HL-60 (cell line): ENCODE measurements at regions not wholly inside any gene's neighbourhood (a gene's known extent, or its start where the extent isn't known, plus 50 kb on each side); places are given as distances from the start of the nearest gene placed in this dataset.

Experiments
- POLR2AphosphoS5 ChIP-seq: IDR thresholded peaks from 2 replicates; pipeline ENCODE4 v1.6.1; 2012; ENCODE audit warnings: low read depth
- REST ChIP-seq: IDR thresholded peaks from 2 replicates; pipeline ENCODE4 v1.6.1; 2012; ENCODE audit warnings: low read depth; ENCODE audit not compliant: insufficient replicate concordance
- TF ChIP-seq, protein P1 (sequence below): IDR thresholded peaks from one replicate; pipeline ENCODE4 v1.5.1; 2011; ENCODE audit warnings: low read length, control low read depth, inconsistent platforms; ENCODE audit not compliant: insufficient read depth

DNA sequence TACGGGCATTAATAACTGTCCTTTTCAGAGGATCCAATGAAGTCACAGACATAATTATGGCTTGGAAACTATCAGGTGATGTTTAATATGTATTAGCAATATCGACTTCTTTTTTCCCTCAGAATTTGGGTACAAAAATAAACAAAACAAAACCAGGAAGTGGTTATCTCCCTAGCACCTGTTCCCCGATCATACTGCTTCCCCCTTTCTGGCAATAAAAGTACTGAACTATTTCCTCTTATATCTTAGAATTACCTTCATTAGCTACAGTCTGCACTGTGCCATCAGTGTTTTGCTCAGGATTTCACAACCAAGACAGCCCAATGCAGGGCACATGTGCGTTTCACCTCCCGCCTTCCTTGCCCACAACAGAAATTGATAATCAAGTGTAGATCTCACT is 216.9 kb upstream of the BTBD3 start:
- TF ChIP-seq, protein P1, sequence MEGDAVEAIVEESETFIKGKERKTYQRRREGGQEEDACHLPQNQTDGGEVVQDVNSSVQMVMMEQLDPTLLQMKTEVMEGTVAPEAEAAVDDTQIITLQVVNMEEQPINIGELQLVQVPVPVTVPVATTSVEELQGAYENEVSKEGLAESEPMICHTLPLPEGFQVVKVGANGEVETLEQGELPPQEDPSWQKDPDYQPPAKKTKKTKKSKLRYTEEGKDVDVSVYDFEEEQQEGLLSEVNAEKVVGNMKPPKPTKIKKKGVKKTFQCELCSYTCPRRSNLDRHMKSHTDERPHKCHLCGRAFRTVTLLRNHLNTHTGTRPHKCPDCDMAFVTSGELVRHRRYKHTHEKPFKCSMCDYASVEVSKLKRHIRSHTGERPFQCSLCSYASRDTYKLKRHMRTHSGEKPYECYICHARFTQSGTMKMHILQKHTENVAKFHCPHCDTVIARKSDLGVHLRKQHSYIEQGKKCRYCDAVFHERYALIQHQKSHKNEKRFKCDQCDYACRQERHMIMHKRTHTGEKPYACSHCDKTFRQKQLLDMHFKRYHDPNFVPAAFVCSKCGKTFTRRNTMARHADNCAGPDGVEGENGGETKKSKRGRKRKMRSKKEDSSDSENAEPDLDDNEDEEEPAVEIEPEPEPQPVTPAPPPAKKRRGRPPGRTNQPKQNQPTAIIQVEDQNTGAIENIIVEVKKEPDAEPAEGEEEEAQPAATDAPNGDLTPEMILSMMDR = no peak
- no peak for TF ChIP-seq POLR2AphosphoS5
- TF ChIP-seq REST = no peak
